GM13976 (cell line): ENCODE measurements at regions not wholly inside any gene's neighbourhood (a gene's known extent, or its start where the extent isn't known, plus 50 kb on each side); places are given as distances from the start of the nearest gene placed in this dataset.

ENCODE experiments used
- DNase-seq: peaks from one replicate; pipeline ENCODE4 v3.0.0; 2012; ENCODE audit warnings: low spot score
- CTCF ChIP-seq: IDR thresholded peaks from 2 replicates; pipeline ENCODE4 v1.5.1; 2012; ENCODE audit warnings: borderline replicate concordance, mild to moderate bottlenecking; ENCODE audit not compliant: insufficient read depth; ENCODE audit errors: extremely low read depth, missing control alignments, control extremely low read depth
- in situ Hi-C: fragments of 300-500 bp; cut with MboI; formaldehyde crosslinking; loops from one replicate; pipeline ENCODE4 v1.12.0; 2022; ENCODE audit warnings: low sequenced_read_pairs, mixed read lengths, inconsistent platforms; ENCODE audit not compliant: unreplicated experiment

GRCh38 chrX:98371994-98372393 lies 1488.3 kb downstream of the RPA4 start:
- TF ChIP-seq CTCF: no peak
- in situ Hi-C loops: no loop called here
- DNase-seq: no peak

GRCh38 chrX:98379134-98379533 lies 1495.4 kb downstream of the RPA4 start:
- TF ChIP-seq CTCF: no peak
- in situ Hi-C loops: no loop called here
- no peak for DNase-seq

GRCh38 chrX:98380106-98380505 lies 1496.4 kb downstream of the RPA4 start:
- DNase-seq: no peak
- in situ Hi-C loops: no loop called here
- no peak for TF ChIP-seq CTCF

GRCh38 chrX:98380556-98380955 lies 1496.8 kb downstream of the RPA4 start:
- no peak for TF ChIP-seq CTCF
- no peak for DNase-seq
- in situ Hi-C loops: no loop called here

GRCh38 chrX:98398542-98398941 lies 1514.8 kb downstream of the RPA4 start:
- in situ Hi-C loops: no loop called here
- no peak for DNase-seq
- no peak for TF ChIP-seq CTCF

- no peak for TF ChIP-seq CTCF
- in situ Hi-C loops: no loop called here
- no peak for DNase-seq
Measured at GRCh38 chrX:98405376-98405775, 1521.7 kb downstream of the RPA4 start.

- TF ChIP-seq CTCF: no peak
- no peak for DNase-seq
- in situ Hi-C loops: no loop called here
Measured at GRCh38 chrX:98407584-98407983, 1523.9 kb downstream of the RPA4 start.
